ENCODE measurements at regions not wholly inside any gene's neighbourhood (a gene's known extent, or its start where the extent isn't known, plus 50 kb on each side); places are given as distances from the start of the nearest gene placed in this dataset.

DNA sequence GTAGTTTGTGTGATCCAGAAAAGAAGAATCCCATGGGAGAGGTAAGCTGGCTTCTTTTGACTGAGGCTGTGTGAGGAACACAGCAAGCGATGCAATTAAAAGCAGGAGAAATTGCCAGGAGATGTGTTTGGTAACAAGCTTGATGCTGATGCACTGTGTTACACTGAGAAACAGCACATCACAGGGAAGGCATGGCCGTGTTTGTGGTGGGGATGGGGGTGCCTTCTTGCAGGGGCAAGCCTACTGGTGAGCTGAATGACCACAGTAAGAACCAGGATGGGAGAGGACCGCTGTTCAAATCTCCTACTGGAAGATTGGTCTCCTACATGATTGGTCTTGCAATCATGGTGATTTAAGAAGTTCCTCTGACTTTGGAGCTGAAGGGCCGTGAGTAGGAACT, 477.7 kb upstream of the HS6ST1 start:
- H3K4me3 ChIP-seq (ENCODE audit: low read depth, poor library complexity, severe bottlenecking) = no peak overlapping the region
- intact Hi-C loops (cut with DNase I; ENCODE audit: low total_unique reads) = no loop called here
- no peak for DNase-seq (ENCODE audit: low spot score in 2 of 2)
- WGBS, 2 donors = 70 to 71% methylated on average over 4 of the region's 4 CpGs
- TF ChIP-seq POLR2A (IDR thresholded peaks at IDR 0.05) (no peak), CTCF (IDR thresholded peaks at IDR 0.05) (no peak)

DNA sequence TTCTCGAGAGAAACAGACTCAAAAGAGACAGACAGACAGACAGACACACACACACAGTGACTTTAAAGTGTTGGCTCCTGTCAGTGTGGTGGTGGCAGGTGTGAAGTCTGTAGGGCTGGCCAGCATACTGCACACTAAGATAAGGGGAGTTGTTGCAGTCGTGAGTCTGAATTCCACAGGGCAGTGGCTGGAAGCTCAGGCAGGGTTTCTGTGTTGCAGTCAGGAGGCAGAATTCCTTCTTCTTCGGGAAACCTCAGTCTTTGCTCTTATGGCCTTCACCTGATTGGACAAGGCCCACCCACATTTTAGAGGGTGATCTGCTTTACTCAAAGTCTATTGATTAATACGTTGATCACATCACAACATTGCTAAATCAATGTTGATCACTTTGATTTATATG, 478.4 kb upstream of the HS6ST1 start:
- TF ChIP-seq CTCF (IDR thresholded peaks at IDR 0.05) (no peak), POLR2A (IDR thresholded peaks at IDR 0.05) (no peak)
- WGBS, 2 donors = 87% methylated on average over 4 of the region's 4 CpGs
- peak in 1 of 2 donors; percentile 36 for DNase-seq (ENCODE audit: low spot score in 2 of 2)
- intact Hi-C loops (cut with DNase I; ENCODE audit: low total_unique reads) = no loop called here
- H3K4me3 ChIP-seq (ENCODE audit: low read depth, poor library complexity, severe bottlenecking) = no peak overlapping the region

GRCh38 chr2:128797533-128797932, 478.9 kb upstream of the HS6ST1 start:
- 88 to 89% methylated on average over 7 of the region's 7 CpGs for WGBS, 2 donors
- intact Hi-C loops (cut with DNase I; ENCODE audit: low total_unique reads) = no loop called here
- peak in 1 of 2 donors; percentile 48 for DNase-seq (ENCODE audit: low spot score in 2 of 2)
- H3K4me3 ChIP-seq (ENCODE audit: low read depth, poor library complexity, severe bottlenecking) = no peak overlapping the region
- TF ChIP-seq CTCF (IDR thresholded peaks at IDR 0.05) = no peak
- no peak for TF ChIP-seq POLR2A (IDR thresholded peaks at IDR 0.05)

DNA sequence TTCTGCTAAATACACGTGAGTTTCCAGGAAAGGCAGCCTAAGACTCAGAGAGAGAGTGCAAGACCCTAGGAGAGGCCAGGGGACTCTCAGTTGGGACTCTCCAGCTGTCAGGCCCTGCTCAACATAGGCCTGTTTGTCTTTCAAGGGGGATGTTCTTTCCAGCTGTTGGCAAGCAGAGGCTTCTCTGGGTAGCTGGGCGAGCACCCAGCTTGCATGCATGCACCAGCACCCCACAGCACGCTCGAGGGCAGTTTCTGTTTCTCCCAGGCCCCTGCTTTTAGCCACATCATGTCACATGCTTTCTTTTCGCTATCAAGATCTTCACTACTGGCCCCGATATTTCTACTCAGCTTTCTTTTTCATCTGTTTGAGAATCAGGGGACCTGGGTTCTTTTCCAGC, 479.3 kb upstream of the HS6ST1 start:
- 45 to 50% methylated on average over 6 of the region's 6 CpGs for WGBS, 2 donors
- peak in 1 of 2 donors; percentile 71 for DNase-seq (ENCODE audit: low spot score in 2 of 2)
- intact Hi-C loops (cut with DNase I; ENCODE audit: low total_unique reads) = no loop called here
- TF ChIP-seq CTCF (IDR thresholded peaks at IDR 0.05) = no peak
- TF ChIP-seq POLR2A (IDR thresholded peaks at IDR 0.05) = no peak
- no peak overlapping the region for H3K4me3 ChIP-seq (ENCODE audit: low read depth, poor library complexity, severe bottlenecking)

GRCh38 chr2:128798502-128799283, 480.0 kb upstream of the HS6ST1 start:
- 72 to 76% methylated on average over 9 of the region's 9 CpGs for WGBS, 2 donors
- no peak overlapping the region for H3K4me3 ChIP-seq (ENCODE audit: low read depth, poor library complexity, severe bottlenecking)
- intact Hi-C loops (cut with DNase I; ENCODE audit: low total_unique reads) = no loop called here
- TF ChIP-seq POLR2A (IDR thresholded peaks at IDR 0.05) (no peak), CTCF (IDR thresholded peaks at IDR 0.05) (no peak)
- DNase-seq (ENCODE audit: low spot score in 2 of 2) = peak in 1 of 2 donors; percentile 75

DNA sequence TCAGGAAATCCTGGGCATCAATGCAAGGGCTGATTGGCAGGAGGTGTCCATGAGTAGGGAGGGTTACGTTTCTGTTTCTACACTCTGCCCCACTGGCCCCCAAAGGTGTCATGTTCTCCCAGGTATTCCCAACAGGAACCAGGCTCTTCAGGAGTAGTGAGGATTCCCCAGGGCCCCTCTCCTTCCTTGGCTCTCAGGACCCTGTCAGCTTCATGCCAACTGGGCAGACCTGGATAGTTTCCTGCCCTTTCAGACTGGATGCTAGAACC, 480.6 kb upstream of the HS6ST1 start:
- intact Hi-C loops (cut with DNase I; ENCODE audit: low total_unique reads) = no loop called here
- no peak overlapping the region for H3K4me3 ChIP-seq (ENCODE audit: low read depth, poor library complexity, severe bottlenecking)
- TF ChIP-seq CTCF (IDR thresholded peaks at IDR 0.05) = no peak
- no peak for TF ChIP-seq POLR2A (IDR thresholded peaks at IDR 0.05)
- WGBS, 2 donors = 84 to 100% methylated on average over 1 of the region's 1 CpG
- DNase-seq (ENCODE audit: low spot score in 2 of 2) = peak in 1 of 2 donors; percentile 66

All from lower leg skin (tissue), 4 donors.